ENCODE measurements at regions not wholly inside any gene's neighbourhood (a gene's known extent, or its start where the extent isn't known, plus 50 kb on each side); places are given as distances from the start of the nearest gene placed in this dataset.
"Not testable (repeated sequence)": the region's sequence is repeated elsewhere in the genome, so short reads cannot be mapped to it uniquely, and the experiment has no call there.

DNA sequence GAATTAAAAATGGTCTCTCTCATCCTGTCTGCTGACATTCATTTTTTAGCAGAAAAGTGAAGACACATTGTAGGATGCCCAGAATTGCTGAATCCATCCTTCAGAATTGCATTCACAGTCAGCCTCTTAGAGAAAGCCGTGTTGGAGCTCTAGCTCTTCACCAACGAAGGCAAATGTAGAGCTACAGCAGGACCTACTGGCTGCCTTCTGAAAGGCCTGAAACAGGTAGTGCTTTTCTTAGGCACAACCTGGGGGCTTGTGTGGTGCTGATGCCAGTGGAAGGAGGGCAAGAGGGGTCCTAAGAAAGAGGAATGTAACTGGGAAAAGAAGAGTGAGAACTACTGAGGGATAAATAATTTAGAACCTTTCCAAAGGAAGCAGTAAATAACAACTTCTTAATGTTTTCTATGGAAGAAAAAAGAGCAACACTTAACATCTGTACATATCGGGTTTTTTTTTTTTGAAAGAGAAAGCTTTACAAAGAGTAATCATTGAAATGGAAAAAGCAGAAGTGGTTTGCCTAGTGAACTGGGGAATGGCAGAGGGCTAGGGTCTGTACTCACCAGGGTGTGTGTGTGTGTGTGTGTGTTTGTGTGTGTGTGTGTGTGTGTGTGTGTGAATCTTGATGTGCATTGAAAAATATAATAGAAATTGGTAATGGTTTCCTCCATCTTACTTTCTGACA, 297.8 kb downstream of the SATB1 start:
- no peak for DNase-seq (ENCODE audit: low read depth in 1 of 2, low spot score in 1 of 2)

DNA sequence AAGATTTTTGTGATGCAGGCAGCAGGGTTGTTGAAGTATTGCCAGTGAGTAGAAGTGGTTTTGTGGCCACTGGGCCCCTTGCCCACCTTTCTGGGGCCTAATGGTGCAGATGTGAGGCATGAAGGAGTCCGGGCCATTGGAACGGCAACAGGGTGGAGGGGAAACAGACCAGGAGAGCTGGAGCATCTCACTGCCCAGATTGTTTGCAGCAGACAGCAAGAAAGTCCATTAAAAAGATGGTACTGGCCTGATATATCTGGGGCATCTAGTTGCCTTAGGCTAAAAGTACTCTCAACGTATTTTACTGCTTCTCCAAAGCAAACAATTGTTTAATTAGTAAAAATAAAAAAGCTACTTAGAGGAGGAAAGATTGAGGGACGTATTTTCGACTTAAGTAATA, 298.4 kb downstream of the SATB1 start:
- no peak for DNase-seq (ENCODE audit: low read depth in 1 of 2, low spot score in 1 of 2)

DNA sequence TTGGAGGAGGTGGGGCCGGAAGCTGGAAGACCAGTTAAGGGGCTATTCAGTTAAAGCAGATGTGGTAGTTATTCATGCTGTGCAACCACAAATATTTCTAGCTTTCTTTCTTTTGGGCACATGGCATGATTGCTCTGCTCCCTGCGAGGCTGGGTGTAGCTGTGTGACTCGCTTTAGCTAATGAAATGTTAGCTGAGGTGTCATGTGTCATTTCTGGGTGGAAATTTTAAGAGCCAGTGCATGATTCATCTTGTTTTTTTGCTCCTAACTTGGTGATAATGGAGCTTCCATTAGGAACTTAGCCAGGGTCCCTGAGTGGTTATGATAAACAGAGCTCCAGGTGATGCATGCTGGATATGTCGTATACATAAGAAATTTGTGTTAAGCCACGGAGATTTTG, 300.6 kb downstream of the SATB1 start:
- DNase-seq (ENCODE audit: low read depth in 1 of 2, low spot score in 1 of 2): no peak

DNA sequence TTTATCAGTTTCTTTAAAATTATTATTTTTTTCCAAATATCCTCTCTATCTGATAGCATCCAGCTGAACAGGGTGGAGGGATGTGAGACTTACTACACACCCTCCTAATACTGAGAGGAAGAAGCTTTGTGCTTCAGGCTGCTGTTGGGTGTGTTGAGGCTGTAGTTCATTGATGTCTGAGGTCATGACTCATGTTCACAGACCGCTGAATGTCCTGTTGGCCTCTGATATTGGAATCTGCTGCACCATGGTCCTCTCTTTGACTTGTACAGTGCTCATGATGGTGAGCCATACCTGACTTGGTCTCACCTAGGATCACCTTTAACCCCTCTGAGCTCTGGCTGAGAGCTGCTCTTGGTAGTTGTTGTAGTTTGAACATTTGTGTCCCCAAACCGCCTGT, 302.9 kb downstream of the SATB1 start:
- no peak for DNase-seq (ENCODE audit: low read depth in 1 of 2, low spot score in 1 of 2)

DNA sequence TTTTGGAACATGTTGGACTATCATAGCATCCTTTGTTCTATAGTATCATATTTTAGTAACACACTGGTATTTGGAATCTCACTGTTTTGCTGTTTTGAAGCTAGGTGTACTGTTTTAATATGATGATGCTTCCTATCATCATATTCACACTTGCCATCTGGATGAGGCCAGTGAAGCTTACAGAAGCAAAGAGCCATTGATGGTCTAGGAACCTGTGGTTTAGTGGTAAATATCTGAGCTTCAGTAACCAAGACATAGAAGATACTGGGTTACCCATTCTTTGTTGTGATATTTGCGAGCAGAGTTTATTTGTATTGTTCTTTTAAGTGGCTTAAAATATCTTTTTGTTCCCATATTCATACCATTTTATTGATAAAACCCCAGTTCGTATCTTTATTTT, 304.1 kb downstream of the SATB1 start:
- no peak for DNase-seq (ENCODE audit: low read depth in 1 of 2, low spot score in 1 of 2)

DNA sequence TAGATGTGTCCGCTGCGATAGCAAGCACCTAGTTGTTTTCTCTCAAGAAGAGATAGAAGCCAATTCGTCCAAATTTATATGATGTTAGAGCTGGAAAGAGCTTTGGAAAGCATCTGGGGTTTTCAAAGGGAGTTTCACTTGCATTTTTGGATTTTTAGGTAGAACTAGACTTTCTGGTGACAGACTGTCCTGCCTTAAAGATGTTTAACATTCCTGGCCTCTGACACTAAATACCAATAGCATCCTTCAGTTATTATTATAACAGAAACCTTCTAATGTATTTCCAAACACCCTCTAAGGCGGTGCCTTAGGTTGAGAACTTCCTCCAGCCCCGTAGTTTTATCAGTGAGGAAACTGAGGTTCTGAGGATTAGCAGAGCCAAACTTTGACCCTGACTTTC, 305.3 kb downstream of the SATB1 start:
- no peak for DNase-seq (ENCODE audit: low read depth in 1 of 2, low spot score in 1 of 2)

DNA sequence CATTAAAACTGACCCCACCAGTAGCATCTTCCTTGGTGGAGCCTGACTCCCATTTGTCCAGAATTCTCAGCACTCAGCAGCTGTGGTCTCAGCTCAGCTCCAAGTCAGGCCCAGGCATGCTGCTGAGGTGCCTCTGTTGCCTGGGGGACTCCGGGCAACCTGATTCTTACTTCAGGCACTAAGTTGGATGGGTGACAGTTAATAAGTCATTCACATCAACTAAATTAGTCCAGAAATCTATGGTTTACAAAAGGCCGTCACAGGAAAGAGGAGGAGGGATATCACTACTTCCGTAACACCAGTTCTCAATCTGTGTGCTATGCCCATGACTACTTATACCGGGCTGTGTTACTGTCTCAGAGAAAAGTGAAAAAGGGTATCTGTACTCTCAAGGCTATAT, 310.2 kb downstream of the SATB1 start:
- no peak for DNase-seq (ENCODE audit: low read depth in 1 of 2, low spot score in 1 of 2)

DNA sequence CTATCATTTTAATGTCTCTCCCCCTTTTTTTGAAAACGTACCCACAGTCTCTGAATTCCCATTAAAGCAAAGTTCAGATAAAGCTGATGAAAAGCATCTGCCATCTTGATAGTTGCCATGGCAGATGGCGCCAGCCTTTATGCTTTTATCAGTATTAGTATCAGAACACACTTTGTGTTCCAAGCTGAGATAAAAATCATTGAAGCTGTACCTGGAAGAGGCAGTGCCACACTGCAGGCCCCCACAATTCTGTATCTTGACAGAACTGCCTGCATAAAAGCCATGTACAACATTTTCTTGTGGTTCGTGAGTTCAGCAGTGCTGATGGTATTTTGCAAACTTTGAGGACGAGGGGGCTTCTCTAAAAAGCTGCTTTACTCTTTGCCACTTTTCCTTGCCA, 311.7 kb downstream of the SATB1 start:
- no peak for DNase-seq (ENCODE audit: low read depth in 1 of 2, low spot score in 1 of 2)

DNA sequence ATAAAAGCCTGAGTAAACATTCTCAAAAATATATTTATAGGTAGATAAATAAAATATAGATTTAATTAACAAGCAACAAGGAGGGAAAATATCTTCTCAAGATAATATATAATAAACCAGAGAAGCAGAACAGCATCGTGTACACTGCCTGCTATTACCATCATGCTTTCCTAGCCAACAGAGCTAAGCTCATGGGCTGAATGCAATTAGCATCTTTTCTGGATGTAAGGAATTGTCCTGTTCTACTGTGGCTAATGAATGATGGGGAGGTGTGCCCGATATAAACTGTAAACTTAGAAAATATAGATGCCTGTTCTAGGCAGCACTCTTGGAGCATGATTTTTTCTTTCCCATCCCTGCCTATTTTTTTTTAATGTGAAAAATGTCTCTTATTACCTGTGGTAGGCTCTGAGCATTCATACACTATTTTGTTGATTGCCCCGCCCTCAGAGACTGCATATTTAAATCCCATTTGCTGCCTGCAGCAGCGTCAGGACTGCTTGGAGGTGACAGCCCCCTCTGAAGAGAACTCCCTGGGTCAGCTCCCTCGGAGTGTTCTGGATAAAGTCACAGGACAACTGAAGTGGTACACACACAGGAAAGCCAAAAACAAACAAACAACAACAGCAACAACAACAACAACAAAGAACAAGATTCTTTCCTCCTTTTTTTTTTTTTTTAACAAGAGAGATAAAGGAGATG, 312.3 kb downstream of the SATB1 start:
- DNase-seq (ENCODE audit: low read depth in 1 of 2, low spot score in 1 of 2): no peak

DNA sequence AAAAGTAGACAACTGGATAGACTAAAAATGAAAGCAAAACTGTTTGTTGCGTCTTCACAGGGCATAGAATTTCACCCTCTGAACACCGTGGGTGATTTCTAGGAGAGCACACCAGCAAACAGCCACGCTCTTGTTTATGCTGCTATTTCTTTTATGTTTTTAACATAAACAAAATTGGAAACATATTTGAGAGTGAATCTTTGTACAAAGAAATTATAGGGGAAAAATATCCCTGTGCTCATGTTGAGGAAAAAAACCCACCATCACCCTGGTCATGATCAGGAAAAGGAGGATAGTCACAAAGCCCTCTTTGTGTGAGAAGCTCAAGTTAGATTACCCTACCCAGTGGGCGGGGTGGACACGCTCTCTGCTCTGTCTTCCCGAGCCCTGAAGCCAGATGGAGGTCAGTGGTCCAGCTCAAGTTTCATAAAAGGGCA, 313.3 kb downstream of the SATB1 start:
- no peak for DNase-seq (ENCODE audit: low read depth in 1 of 2, low spot score in 1 of 2)

DNA sequence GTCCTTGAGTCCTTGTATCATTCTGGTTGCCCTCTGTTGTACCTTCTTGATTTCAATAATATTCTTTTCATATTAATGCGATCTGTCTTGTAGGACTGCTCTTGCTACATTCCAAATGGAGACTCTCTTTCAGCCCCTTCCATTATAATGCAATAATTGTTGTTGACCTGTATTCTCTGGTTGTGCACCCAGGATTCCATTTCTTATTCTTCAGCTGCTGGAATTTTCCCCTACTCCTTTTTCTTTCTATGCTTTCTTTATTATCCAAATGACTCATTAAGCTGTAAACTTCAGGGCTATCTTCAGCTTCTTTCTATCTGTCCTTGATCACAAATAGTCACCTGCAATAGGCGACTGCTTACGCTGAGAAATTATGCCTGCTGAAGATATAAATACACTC, 321.5 kb downstream of the SATB1 start:
- no peak for DNase-seq (ENCODE audit: low read depth in 1 of 2, low spot score in 1 of 2)

DNA sequence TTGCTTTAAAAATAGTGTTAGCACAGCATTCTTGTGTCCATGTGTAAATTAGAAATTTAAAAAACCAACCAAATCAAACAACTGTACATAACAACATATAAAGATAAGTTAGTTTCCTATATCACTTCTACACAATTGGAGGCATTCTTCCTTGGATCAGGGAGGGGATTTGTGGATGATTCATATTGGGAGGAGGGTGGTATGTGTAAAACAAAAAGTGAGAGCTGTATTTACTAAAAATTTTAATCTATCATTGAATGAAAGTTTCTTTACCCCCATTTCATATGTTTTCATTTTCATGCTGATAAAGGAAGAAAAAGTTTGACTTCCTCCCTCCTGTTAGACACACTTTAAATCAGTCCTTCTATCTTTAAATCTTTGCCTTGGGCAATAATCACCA, 325.0 kb downstream of the SATB1 start:
- no peak for DNase-seq (ENCODE audit: low read depth in 1 of 2, low spot score in 1 of 2)

DNA sequence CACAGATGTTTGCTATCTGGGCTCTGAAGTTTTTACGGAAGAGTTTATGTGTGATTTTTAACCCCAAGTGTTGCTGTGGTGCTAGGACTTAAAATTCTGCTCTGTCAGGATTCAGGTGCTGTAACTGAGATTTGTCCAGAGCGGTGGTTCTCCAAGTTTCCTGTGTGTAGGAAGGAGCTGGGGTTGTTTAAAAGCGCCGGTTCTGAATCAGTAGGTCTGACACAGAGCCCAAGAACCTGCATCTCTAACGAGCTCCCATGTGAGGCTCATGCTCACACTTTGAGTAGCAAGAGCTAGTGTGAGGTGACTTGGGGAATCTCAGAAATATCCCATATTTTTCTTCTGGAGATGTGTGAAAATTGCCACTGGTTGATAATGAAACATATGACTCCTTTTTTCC, 325.5 kb downstream of the SATB1 start:
- no peak for DNase-seq (ENCODE audit: low read depth in 1 of 2, low spot score in 1 of 2)

DNA sequence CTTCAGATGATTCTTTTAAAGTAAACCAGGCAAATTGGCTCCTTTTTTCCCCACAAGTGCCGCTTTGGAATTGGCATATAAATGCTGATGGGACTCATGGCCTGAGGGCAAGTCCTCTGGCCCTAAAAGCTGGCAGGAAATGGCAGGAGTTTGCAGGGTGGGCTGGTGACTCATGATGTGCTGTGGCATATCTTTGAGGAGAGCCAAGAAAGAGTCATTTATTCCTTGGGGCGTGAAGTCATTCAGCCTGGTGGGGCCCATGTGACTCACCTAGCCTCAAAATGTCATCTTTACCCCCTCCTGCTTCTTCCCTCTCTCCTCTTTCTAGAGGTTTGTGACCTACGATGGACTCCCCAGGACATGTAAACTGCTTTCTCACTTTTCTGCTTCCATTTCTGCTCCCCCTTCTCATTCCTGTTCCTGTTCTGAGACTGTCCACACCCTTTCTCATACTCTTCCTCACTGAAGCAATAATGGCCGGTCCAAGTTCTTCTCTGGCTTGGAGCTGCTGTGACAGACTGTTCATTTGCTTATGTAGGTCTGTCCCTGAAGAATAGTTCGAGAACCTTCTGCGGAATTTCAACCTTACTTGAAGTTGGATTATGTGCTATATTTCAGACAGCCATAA, 326.1 kb downstream of the SATB1 start:
- DNase-seq (ENCODE audit: low read depth in 1 of 2, low spot score in 1 of 2): peak in 1 of 2 donors; percentile 40

DNA sequence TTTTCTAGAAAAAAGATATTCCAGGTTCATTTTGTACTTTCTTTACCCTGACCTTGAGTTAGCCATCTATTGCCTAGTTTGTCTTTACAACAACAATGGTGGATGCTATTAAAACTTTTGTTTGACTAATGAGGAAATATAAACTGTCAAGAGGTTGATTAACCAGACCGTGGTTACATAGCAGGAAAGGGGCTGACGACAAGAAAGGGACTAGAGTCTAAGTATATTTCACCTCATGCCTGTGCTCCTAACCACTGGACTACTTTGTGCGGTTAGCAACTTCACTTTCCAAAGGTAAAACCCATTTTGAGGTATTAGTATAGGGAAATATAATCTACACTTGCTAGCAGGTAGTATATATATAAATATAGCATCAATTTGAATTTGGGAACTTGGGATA, 327.1 kb downstream of the SATB1 start:
- DNase-seq (ENCODE audit: low read depth in 1 of 2, low spot score in 1 of 2): no peak

DNA sequence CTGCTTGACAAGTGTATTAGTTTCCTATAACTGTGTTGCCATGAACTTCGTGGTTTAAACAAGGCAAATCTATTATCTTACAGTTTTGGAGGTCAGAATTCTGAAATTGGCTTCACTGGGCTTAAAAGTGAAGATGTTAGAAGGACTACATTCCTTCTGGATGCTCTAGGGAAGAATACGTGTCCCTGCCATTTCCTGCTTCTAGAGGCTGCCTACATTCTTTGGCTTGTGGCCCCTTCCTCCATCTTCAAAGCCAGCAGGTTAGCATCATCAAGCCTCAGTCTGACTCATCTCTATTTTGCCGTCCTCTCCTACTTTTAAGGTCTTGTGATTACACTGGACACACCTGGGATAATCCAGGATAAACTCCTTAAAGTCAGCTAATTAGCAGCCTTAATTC, 327.7 kb downstream of the SATB1 start:
- no peak for DNase-seq (ENCODE audit: low read depth in 1 of 2, low spot score in 1 of 2)

DNA sequence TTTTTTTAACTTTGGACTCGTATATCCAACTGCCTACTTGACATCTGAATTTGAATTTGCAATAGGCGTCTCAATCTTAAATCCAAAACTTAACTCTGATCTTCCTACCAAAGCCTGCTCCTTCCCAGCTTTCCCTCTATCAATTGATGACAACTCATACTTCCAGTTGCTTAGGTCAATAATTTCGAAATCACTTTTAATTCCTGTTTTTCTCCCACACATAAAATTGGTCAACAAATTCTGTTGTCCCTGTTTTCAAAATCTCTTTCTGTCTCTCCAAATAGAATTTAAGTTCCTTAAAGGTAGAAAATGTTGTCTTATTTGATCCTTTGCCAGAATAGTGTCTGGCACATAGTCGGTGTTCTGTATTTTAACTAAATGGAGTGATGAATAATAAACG, 332.4 kb downstream of the SATB1 start:
- DNase-seq (ENCODE audit: low read depth in 1 of 2, low spot score in 1 of 2): no peak

DNA sequence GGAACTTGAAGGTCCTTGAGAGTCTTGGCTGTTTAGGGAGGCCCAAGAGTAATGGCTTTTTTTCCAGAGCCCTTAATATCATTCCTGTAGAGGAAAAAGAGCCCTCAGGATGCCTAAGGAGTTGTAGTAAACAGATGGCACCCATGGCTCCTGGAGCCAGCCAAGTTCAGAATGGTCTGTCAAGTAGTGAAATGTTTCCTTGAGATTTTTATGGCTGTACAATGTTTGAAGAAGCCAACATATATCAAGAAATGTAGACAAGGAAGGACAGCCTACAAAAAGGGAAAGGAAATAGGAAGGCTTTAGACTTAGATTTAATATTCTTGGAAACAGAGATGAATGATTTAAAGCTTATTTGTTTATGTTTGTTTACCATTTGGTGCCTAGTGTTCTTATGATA, 334.8 kb downstream of the SATB1 start:
- DNase-seq (ENCODE audit: low read depth in 1 of 2, low spot score in 1 of 2): no peak

DNA sequence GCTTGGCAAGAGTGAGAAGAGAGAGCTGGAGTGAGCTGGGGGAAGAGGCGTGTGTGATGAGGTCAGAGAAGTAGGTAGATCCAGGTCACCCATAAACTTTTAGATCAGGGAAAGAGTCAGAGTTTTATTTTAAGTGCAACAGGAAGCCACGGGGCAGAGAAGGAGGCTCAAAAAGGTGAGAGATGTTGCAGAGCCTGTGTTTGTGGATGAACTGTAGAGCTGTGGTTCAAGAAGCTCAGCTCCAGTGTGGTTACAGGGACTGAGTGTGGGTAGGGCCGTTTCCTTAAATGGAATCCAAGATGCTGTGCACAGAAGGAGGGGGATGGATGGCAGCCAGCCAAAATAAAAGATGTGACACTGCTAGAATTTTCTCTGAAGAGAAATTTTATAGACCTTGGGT, 337.2 kb downstream of the SATB1 start:
- no peak for DNase-seq (ENCODE audit: low read depth in 1 of 2, low spot score in 1 of 2)

DNA sequence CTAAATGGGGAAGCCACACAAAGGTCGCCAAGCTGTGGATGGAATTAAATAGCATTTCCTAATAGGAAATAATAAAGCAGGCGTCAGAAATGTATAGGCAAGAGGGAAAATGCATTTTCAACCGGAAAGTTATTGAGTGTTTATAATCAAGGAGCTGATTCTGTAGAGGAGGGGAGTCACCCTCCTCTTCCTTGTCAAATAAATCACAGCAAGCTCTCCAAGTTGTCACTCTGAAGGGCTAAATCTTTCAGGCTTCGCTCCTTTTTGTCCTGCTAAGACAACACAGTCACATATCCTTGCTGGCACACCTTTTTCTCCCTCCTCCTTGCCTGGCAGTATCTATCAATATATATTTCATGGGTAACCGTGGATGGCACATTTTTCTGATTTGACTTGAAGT, 338.4 kb downstream of the SATB1 start:
- DNase-seq (ENCODE audit: low read depth in 1 of 2, low spot score in 1 of 2): no peak

DNA sequence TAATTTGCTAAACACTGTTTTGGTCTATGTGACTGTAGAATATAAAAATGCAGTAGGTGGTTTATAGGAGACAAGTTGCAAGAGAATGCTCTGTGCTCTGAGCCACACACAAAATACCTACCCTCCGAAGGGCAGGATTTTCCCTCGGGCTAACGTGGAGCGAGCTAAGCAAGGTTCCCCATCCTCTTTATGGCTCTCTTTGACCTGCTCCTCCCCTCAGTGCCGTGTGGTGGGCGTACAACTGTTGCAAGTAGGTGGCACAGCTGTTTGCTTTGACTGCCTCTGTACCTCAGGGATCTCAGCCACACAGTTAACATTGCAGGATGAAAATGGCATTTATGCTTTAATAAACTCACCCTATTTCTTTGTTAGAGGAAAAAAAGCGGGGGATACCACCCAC, 339.1 kb downstream of the SATB1 start:
- DNase-seq (ENCODE audit: low read depth in 1 of 2, low spot score in 1 of 2): no peak

DNA sequence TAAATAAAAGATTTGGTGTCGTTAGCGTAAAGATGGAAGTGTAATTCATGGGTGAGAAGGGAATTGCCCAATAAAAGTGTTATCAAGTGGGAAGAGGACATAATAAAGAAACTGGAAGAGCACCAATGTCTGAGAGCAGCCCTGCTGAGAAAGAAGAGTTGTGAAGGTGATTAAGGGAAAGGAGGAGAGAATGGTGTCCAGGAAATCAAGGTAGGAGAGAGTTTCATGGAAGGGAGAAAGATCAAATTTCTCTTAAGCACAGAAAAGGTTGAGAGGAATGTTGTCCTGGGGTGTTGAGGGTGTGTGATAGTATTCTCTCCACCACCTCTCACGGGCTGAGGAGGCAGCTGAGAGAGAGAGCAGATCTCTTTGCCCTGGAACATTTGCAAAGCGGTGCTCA, 339.7 kb downstream of the SATB1 start:
- DNase-seq (ENCODE audit: low read depth in 1 of 2, low spot score in 1 of 2): no peak

DNA sequence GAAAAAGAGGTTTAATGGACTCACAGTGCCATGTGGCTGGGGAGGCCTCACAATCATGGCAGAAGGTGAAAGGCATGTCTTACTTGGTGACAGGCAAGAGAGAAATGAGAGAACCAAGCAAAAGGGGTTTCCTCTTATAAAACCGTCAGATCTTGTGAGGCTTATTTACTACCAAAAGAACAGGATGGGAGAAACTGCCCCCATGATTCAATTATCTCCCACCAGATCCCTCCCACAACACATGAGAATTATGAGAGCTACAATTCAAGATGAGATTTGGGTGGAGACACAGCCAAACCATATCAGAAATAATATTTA, 340.8 kb upstream of the TBC1D5 start:
- not testable (repeated sequence) for DNase-seq (ENCODE audit: low read depth in 1 of 2, low spot score in 1 of 2)

Data from activated CD4-positive, alpha-beta T cell treated with anti-CD3 and anti-CD28 coated beads, Interleukin-2, amount 50 U/mL, for 24 hours (primary cell).